Astrocyte (in vitro differentiated cells and primary cell): ENCODE measurements at regions not wholly inside any gene's neighbourhood (a gene's known extent, or its start where the extent isn't known, plus 50 kb on each side); places are given as distances from the start of the nearest gene placed in this dataset.

Experiments
- DNase-seq: peaks from one replicate; pipeline ENCODE4 v3.0.0-alpha.2; 2010; ENCODE audit warnings: low read depth
- FAIRE-seq: peaks from 2 replicates; lab custom pipeline; 2011; peaks lifted over from hg19 to GRCh38; lab: Jason Lieb, UNC
- H2AFZ ChIP-seq: 2 replicates; pipeline ENCODE4 v1.6.0; 2012; ENCODE audit warnings: low read depth, low read length, inconsistent platforms
- H3K27ac ChIP-seq: 2 replicates; pipeline ENCODE4 v1.5.1; 2011; ENCODE audit warnings: low read depth, low read length, inconsistent platforms
- H3K27me3 ChIP-seq: 2 replicates; pipeline ENCODE4 v1.6.0; 2011; ENCODE audit warnings: low read length, inconsistent platforms; ENCODE audit not compliant: insufficient read depth
- H3K36me3 ChIP-seq: 2 replicates; pipeline ENCODE4 v1.5.1; 2011; ENCODE audit warnings: low read length, inconsistent platforms; ENCODE audit not compliant: insufficient read depth
- H3K4me1 ChIP-seq: 2 replicates; pipeline ENCODE4 v1.5.1; 2011; ENCODE audit warnings: low read length, inconsistent platforms; ENCODE audit not compliant: insufficient read depth
- H3K4me2 ChIP-seq: 2 replicates; pipeline ENCODE4 v1.6.0; 2012; ENCODE audit warnings: low read length, inconsistent platforms
- H3K4me3 ChIP-seq: 2 replicates; pipeline ENCODE4 v1.5.1; 2011; ENCODE audit warnings: low read depth, mild to moderate bottlenecking, low read length, inconsistent platforms; ENCODE audit not compliant: insufficient read depth
- H3K79me2 ChIP-seq: 2 replicates; pipeline ENCODE4 v1.6.0; 2012; ENCODE audit warnings: mild to moderate bottlenecking, low read length, inconsistent platforms; ENCODE audit not compliant: insufficient read depth
- H3K9ac ChIP-seq: 2 replicates; pipeline ENCODE4 v1.6.0; 2012; ENCODE audit warnings: mild to moderate bottlenecking, low read length, inconsistent platforms
- H3K9me3 ChIP-seq: 2 replicates; pipeline ENCODE4 v1.5.1; 2012; ENCODE audit warnings: low read depth, mild to moderate bottlenecking, low read length, inconsistent platforms; ENCODE audit not compliant: insufficient read depth
- H4K20me1 ChIP-seq: 2 replicates; pipeline ENCODE4 v1.6.0; 2012; ENCODE audit warnings: low read length, inconsistent platforms; ENCODE audit not compliant: insufficient read depth
- H3K27ac Mint-ChIP-seq: one replicate; pipeline ENCODE4 v1.8.0; 2021; ENCODE audit warnings: mild to moderate bottlenecking, mixed read lengths; ENCODE audit not compliant: unreplicated experiment
- H3K27me3 Mint-ChIP-seq: one replicate; pipeline ENCODE4 v1.8.0; 2021; ENCODE audit warnings: low read depth, mixed read lengths; ENCODE audit not compliant: unreplicated experiment
- H3K36me3 Mint-ChIP-seq: one replicate; pipeline ENCODE4 v1.8.0; 2021; ENCODE audit warnings: low read depth, mixed read lengths; ENCODE audit not compliant: unreplicated experiment
- H3K4me1 Mint-ChIP-seq: one replicate; pipeline ENCODE4 v1.8.0; 2021; ENCODE audit warnings: low read depth, mixed read lengths; ENCODE audit not compliant: unreplicated experiment
- H3K4me3 Mint-ChIP-seq: one replicate; pipeline ENCODE4 v1.8.0; 2021; ENCODE audit warnings: mild to moderate bottlenecking, moderate library complexity, mixed read lengths; ENCODE audit not compliant: unreplicated experiment
- H3K9me3 Mint-ChIP-seq: one replicate; pipeline ENCODE4 v1.8.0; 2021; ENCODE audit warnings: mild to moderate bottlenecking, mixed read lengths; ENCODE audit not compliant: unreplicated experiment
- CTCF ChIP-seq: IDR thresholded peaks from 2 replicates; pipeline ENCODE4 v1.5.1; 2011; ENCODE audit warnings: low read depth, mild to moderate bottlenecking, inconsistent platforms, low read length, moderate library complexity; ENCODE audit not compliant: insufficient read depth
- EZH2 ChIP-seq: IDR thresholded peaks from 2 replicates; pipeline ENCODE4 v1.6.1; 2012; ENCODE audit warnings: mild to moderate bottlenecking, low read length, inconsistent platforms; ENCODE audit not compliant: insufficient read depth

GRCh38 chr21:29228306-29228705, 70.4 kb upstream of the BACH1 start:
- Mint-ChIP-seq H3K27me3 (no peaks in the 10 kb centered on the region), H3K9me3 (peaks cover 5% of the 10 kb centered on the region), H3K27ac (no peak overlapping the region), H3K4me1 (peaks cover 37% of the 10 kb centered on the region), H3K36me3 (no peaks in the 10 kb centered on the region), H3K4me3 (no peak overlapping the region)
- H3K9me3 ChIP-seq, result peaks cover 3% of the 10 kb centered on the region
- H3K36me3 ChIP-seq, result no peaks in the 10 kb centered on the region
- no peak overlapping the region for H3K9ac ChIP-seq
- H3K4me3 ChIP-seq, result no peak overlapping the region
- no peak for FAIRE-seq
- H3K27ac ChIP-seq, result no peak overlapping the region
- H2AFZ ChIP-seq, result no peak overlapping the region
- TF ChIP-seq CTCF, result no peak
- TF ChIP-seq EZH2, result no peak
- H3K27me3 ChIP-seq, result no peaks in the 10 kb centered on the region
- H4K20me1 ChIP-seq, result no peaks in the 10 kb centered on the region
- H3K4me2 ChIP-seq, result no peak overlapping the region
- H3K4me1 ChIP-seq, result peaks cover 9% of the 10 kb centered on the region
- no peaks in the 10 kb centered on the region for H3K79me2 ChIP-seq
- no peak for DNase-seq

- peak overlapping the region; percentile 89 for H3K27ac Mint-ChIP-seq
- TF ChIP-seq EZH2, result no peak
- TF ChIP-seq CTCF, result no peak
- peak; percentile 26 for FAIRE-seq
Observed at GRCh38 chr21:29230551-29231261, 68.0 kb upstream of the BACH1 start.

More at GRCh38 chr21:29230551-29231261, 68.0 kb upstream of the BACH1 start:
- Mint-ChIP-seq H3K4me1 (peaks cover 43% of the 10 kb centered on the region), H3K27me3 (no peaks in the 10 kb centered on the region), H3K9me3 (peaks cover 2% of the 10 kb centered on the region), H3K4me3 (peak overlapping the region; percentile 48), H3K36me3 (no peaks in the 10 kb centered on the region)
- Histone ChIP-seq H3K36me3 (no peaks in the 10 kb centered on the region), H3K4me3 (no peak overlapping the region), H3K9ac (no peak overlapping the region), H4K20me1 (no peaks in the 10 kb centered on the region), H2AFZ (peak overlapping the region; percentile 1), H3K4me1 (peaks cover 9% of the 10 kb centered on the region), H3K4me2 (no peak overlapping the region), H3K79me2 (no peaks in the 10 kb centered on the region), H3K27me3 (no peaks in the 10 kb centered on the region), H3K9me3 (no peaks in the 10 kb centered on the region), H3K27ac (no peak overlapping the region)
- peak; percentile 55 for DNase-seq
